ENCODE measurements at regions not wholly inside any gene's neighbourhood (a gene's known extent, or its start where the extent isn't known, plus 50 kb on each side); places are given as distances from the start of the nearest gene placed in this dataset.

- no peak for TF ChIP-seq POLR2A (IDR thresholded peaks at IDR 0.05)
- peak; percentile 82 to 96 (median 91) for TF ChIP-seq CTCF (IDR thresholded peaks at IDR 0.05 in 4 of 5, conservative IDR thresholded peaks at IDR 0.05 in 1 of 5)
These were observed 157.2 kb upstream of the PITX1 start for GRCh38 chr5:135191084-135191826.
